Stimulated activated CD8-positive, alpha-beta memory T cell treated with anti-CD3 and anti-CD28 coated beads, Interleukin-2, amount 100 ng/mL, for 1 hour (primary cell): ENCODE measurements at regions not wholly inside any gene's neighbourhood (a gene's known extent, or its start where the extent isn't known, plus 50 kb on each side); places are given as distances from the start of the nearest gene placed in this dataset.

Experiments used
- DNase-seq, 2 donors: peaks; one replicate each; pipeline ENCODE4 v3.0.0-alpha.2; 2020; ENCODE audit warnings: low read depth in 2 of 2

- no peak for DNase-seq
These were observed 152.9 kb upstream of the RGMA start for GRCh38 chr15:93241696-93242585.

GRCh38 chr15:93239993-93240392 is 151.0 kb upstream of the RGMA start:
- no peak for DNase-seq

GRCh38 chr15:93239591-93239990 is 150.6 kb upstream of the RGMA start:
- DNase-seq: no peak

GRCh38 chr15:93238641-93239040 is 149.6 kb upstream of the RGMA start:
- DNase-seq: no peak

- no peak for DNase-seq
These were observed 147.1 kb upstream of the RGMA start for GRCh38 chr15:93235926-93236780.

- DNase-seq: no peak
These were observed 146.3 kb upstream of the RGMA start for GRCh38 chr15:93235269-93235668.

GRCh38 chr15:93233710-93234109 is 144.7 kb upstream of the RGMA start:
- DNase-seq: no peak

- DNase-seq: no peak
These were observed 143.8 kb upstream of the RGMA start for GRCh38 chr15:93232845-93233244.

- DNase-seq: no peak
These were observed 143.0 kb upstream of the RGMA start for GRCh38 chr15:93231994-93232393.

- no peak for DNase-seq
These were observed 142.4 kb upstream of the RGMA start for GRCh38 chr15:93231261-93231925.

GRCh38 chr15:93228546-93228945 is 139.5 kb upstream of the RGMA start:
- no peak for DNase-seq

- DNase-seq: no peak
These were observed 134.8 kb upstream of the RGMA start for GRCh38 chr15:93223803-93224202.

GRCh38 chr15:93221759-93222158 is 132.7 kb upstream of the RGMA start:
- DNase-seq: no peak

GRCh38 chr15:93219859-93220420 is 130.9 kb upstream of the RGMA start:
- no peak for DNase-seq

- no peak for DNase-seq
These were observed 128.3 kb upstream of the RGMA start for GRCh38 chr15:93217343-93217742.

GRCh38 chr15:93214106-93214505 is 125.1 kb upstream of the RGMA start:
- DNase-seq: no peak

GRCh38 chr15:93213281-93213680 is 124.3 kb upstream of the RGMA start:
- no peak for DNase-seq

- DNase-seq: no peak
These were observed 123.6 kb upstream of the RGMA start for GRCh38 chr15:93212578-93212977.

- no peak for DNase-seq
These were observed 122.0 kb upstream of the RGMA start for GRCh38 chr15:93210995-93211394.

- no peak for DNase-seq
These were observed 120.9 kb upstream of the RGMA start for GRCh38 chr15:93209690-93210445.

- no peak for DNase-seq
These were observed 117.9 kb upstream of the RGMA start for GRCh38 chr15:93206893-93207292.
